ENCODE measurements at regions not wholly inside any gene's neighbourhood (a gene's known extent, or its start where the extent isn't known, plus 50 kb on each side); places are given as distances from the start of the nearest gene placed in this dataset.

- no peak for TF ChIP-seq CTCF (conservative IDR thresholded peaks at IDR 0.05; ENCODE audit: low read length)
- TF ChIP-seq EZH2phosphoT487 (IDR thresholded peaks at IDR 0.05; ENCODE audit: borderline replicate concordance), result no peak
These were observed 488.7 kb upstream of the ID2 start for GRCh38 chr2:8193146-8193545.

Measured in Loucy (cell line).